ENCODE measurements at regions not wholly inside any gene's neighbourhood (a gene's known extent, or its start where the extent isn't known, plus 50 kb on each side); places are given as distances from the start of the nearest gene placed in this dataset.
"Not testable (repeated sequence)": the region's sequence is repeated elsewhere in the genome, so short reads cannot be mapped to it uniquely, and the experiment has no call there.

DNA sequence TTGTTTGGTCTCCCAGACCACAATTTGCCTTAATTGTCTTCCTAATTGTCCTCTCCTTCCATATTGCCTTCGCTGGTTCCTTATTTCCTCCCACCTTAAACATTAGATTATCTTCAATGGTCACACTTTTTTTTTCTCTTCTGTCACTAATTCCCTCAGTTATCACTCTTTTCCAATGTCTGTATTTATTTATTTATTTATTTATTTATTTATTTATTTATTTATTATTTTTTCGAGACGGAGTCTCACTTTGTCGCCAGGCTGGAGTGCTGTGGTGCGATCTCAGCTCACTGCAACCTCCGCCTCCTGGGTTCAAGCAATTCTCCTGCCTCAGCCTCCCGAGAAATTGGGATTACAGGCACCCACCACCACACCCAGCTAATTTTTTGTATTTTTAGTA is 426.8 kb downstream of the ARL4A start:
- not testable (repeated sequence) for DNase-seq (ENCODE audit: insufficient read length, low spot score); FAIRE-seq

- FAIRE-seq (no peak), DNase-seq (ENCODE audit: insufficient read length, low spot score) (no peak)
Measured at GRCh38 chr7:13115157-13115772, 427.8 kb downstream of the ARL4A start.

- FAIRE-seq (no peak), DNase-seq (ENCODE audit: insufficient read length, low spot score) (no peak)
Measured at GRCh38 chr7:13115855-13116254, 428.4 kb downstream of the ARL4A start.

GRCh38 chr7:13117103-13117502 is 429.7 kb downstream of the ARL4A start:
- DNase-seq (ENCODE audit: insufficient read length, low spot score) (no peak), FAIRE-seq (no peak)

GRCh38 chr7:13117592-13117991 is 430.2 kb downstream of the ARL4A start:
- FAIRE-seq (no peak), DNase-seq (ENCODE audit: insufficient read length, low spot score) (no peak)

- FAIRE-seq; DNase-seq (ENCODE audit: insufficient read length, low spot score): not testable (repeated sequence)
Measured at GRCh38 chr7:13124629-13125028, 437.2 kb downstream of the ARL4A start.

DNA sequence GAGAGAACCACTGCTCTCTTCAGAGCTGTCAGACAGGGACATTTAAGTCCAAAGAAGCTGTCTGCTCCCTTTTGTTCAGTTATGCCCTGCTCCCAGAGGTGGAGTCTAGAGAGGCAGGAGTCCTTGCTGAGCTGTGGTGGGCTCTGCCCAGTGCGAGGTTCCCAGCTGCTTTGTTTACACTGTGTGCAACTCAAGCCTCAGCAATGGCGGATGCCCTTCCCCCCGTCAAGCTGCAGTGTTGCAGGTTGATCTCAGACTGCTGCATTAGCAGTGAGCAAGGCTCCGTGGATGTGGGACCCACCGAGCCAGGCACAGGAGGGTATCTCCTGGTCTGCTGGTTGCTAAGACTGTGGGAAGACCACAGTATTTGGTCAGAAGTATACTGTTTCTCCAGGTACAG is 438.9 kb downstream of the ARL4A start:
- DNase-seq (ENCODE audit: insufficient read length, low spot score), result no peak
- no peak for FAIRE-seq

DNA sequence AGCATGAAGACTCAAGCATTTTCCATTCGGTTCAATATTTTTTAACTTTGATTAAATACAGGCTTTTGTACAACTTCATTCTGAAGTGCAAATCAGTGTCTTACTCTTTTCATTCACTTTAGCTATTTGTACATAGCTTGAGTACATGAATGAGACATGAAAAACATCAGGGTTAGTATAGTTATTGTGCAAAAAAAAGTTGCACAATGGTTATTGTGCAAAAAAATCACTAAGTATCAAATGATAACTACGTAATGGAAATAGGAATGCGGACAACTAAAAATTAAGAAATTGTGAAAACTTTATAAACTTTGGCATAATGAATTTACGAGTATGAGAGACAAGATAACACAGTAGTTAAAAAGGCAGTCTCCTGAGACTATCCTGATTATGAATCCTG is 442.9 kb downstream of the ARL4A start:
- no peak for FAIRE-seq
- DNase-seq (ENCODE audit: insufficient read length, low spot score), result no peak

GRCh38 chr7:13130906-13131305 is 443.5 kb downstream of the ARL4A start:
- not testable (repeated sequence) for FAIRE-seq; DNase-seq (ENCODE audit: insufficient read length, low spot score)

- DNase-seq (ENCODE audit: insufficient read length, low spot score) (no peak), FAIRE-seq (no peak)
Measured at GRCh38 chr7:13132314-13132713, 444.9 kb downstream of the ARL4A start.

- not testable (repeated sequence) for FAIRE-seq; DNase-seq (ENCODE audit: insufficient read length, low spot score)
Measured at GRCh38 chr7:13136345-13136744, 448.9 kb downstream of the ARL4A start.

GRCh38 chr7:13139436-13139835 is 452.0 kb downstream of the ARL4A start:
- FAIRE-seq (no peak), DNase-seq (ENCODE audit: insufficient read length, low spot score) (no peak)

DNA sequence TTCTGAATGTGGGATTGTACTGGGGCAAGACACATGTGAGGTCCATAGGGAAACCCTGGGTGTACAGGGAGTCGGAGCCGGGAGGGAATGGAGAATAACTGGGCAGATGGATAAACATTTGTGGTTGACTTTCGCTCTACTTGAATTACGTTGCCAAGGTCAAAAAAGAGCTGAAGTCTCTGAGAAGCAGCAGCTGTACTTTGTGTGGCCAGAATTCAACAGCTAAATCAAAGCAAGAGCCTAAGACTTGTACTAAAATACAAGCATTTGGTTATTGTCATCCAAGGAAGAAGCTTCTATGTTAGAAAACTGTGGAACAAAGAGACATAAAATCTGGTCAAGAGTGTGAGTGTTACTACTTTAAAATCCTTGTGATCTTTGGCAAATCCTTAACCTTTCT is 457.2 kb downstream of the ARL4A start:
- FAIRE-seq (no peak), DNase-seq (ENCODE audit: insufficient read length, low spot score) (no peak)

DNA sequence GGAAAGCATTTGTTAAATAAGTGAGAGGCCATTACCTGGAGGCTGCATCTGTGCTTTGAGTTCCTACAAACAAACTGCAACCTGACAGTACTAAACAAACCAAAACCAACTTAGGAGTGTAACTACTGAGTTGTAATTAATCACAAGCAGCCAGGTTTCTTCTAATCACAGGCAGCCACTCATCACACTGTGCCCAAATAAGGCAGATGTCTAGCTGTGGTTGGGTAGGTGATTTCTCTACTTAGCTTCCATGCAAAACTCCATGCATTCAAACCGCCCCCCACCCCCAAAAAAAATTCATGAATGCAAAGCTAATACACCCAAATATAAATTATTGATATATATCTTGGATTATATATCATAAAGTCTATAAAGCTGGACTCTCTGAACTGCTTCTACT is 461.1 kb downstream of the ARL4A start:
- FAIRE-seq, result no peak
- DNase-seq (ENCODE audit: insufficient read length, low spot score), result no peak

DNA sequence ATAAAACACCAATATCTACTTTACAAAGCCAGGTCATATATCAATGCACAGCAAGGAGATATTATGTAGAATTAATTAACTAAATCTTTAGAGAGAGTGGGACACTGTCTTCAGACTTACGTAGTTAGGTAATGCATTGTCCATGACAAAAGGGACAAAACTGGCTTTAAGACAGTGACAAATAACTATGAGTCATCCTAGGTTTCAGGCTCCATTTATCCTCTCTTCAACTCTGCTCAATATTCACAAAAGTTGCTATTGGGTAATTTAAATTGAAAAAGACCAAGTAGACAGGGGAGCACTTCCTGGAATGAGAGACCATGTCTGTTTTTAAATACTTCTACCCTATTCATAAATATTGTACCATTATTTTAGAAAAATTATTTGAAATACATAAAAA is 464.5 kb downstream of the ARL4A start:
- FAIRE-seq (no peak), DNase-seq (ENCODE audit: insufficient read length, low spot score) (no peak)

- no peak for FAIRE-seq
- DNase-seq (ENCODE audit: insufficient read length, low spot score), result no peak
Measured at GRCh38 chr7:13152755-13153154, 465.3 kb downstream of the ARL4A start.

- no peak for FAIRE-seq
- DNase-seq (ENCODE audit: insufficient read length, low spot score), result no peak
Measured at GRCh38 chr7:13153266-13153665, 465.8 kb downstream of the ARL4A start.

DNA sequence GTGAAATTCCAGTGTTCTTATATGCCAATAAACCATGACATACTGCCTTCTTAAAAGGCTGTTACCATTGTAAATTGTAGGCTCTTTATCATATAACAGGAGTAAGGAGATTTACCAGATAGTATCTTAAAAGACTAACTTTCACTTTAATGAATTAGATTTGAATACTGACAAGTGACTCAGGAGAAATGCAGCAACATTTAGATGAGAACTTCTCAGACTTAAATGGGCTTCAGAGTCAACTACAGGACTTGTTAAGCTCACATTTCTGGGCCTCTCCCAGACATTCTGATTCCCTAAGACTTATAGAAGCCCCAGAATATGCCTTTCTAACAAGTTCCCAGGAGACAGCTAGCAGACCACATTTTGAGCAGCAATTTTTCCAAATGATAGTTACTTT is 466.3 kb downstream of the ARL4A start:
- no peak for FAIRE-seq
- no peak for DNase-seq (ENCODE audit: insufficient read length, low spot score)

GRCh38 chr7:13155188-13155587 is 467.8 kb downstream of the ARL4A start:
- no peak for DNase-seq (ENCODE audit: insufficient read length, low spot score)
- FAIRE-seq, result no peak

GRCh38 chr7:13159003-13159402 is 471.6 kb downstream of the ARL4A start:
- DNase-seq (ENCODE audit: insufficient read length, low spot score) (no peak), FAIRE-seq (no peak)

GRCh38 chr7:13159467-13160184 is 472.2 kb downstream of the ARL4A start:
- DNase-seq (ENCODE audit: insufficient read length, low spot score) (no peak), FAIRE-seq (no peak)

GRCh38 chr7:13161125-13161524 is 473.7 kb downstream of the ARL4A start:
- FAIRE-seq, result no peak

DNA sequence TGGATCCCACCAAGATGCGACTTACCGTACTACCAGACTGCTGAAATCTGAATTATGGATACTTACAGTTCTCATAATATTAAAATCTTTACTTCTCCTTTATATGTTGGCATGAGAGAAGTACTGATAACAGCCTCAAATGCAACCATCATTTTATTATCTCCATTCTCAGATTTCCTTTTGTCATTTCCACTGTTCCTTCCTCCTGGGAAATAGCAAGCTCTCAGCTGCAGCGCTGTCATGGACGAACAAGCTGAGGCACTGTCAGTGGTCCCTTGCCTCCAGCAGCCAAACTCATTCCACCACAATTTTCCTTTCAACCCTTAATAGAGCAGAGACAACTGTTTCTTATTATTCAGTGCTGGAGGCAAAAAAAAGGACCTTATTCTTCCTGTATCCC is 478.4 kb downstream of the ARL4A start:
- DNase-seq (ENCODE audit: insufficient read length, low spot score), result no peak
- FAIRE-seq, result no peak

More at GRCh38 chr7:13161125-13161524, 473.7 kb downstream of the ARL4A start:
- no peak for DNase-seq (ENCODE audit: insufficient read length, low spot score)
